ENCODE measurements at regions not wholly inside any gene's neighbourhood (a gene's known extent, or its start where the extent isn't known, plus 50 kb on each side); places are given as distances from the start of the nearest gene placed in this dataset.

GRCh38 chr2:195055996-195056395 is 601.0 kb upstream of the SLC39A10 start:
- no peaks in the 10 kb centered on the region for H3K36me3 ChIP-seq
- intact Hi-C loops (cut with DNase I; ENCODE audit: low total_unique reads) = no loop called here
- TF ChIP-seq POLR2AphosphoS5 (IDR thresholded peaks at IDR 0.05) (no peak), POLR2A (IDR thresholded peaks at IDR 0.05) (no peak), CTCF (IDR thresholded peaks at IDR 0.05) (no peak)

GRCh38 chr2:195051401-195051800 is 605.6 kb upstream of the SLC39A10 start:
- H3K9me3 ChIP-seq = no peaks in the 10 kb centered on the region
- no peak overlapping the region for H3K27ac ChIP-seq
- H3K4me3 ChIP-seq = no peak overlapping the region
- H3K36me3 ChIP-seq = no peaks in the 10 kb centered on the region
- DNase-seq (ENCODE audit: low spot score in 2 of 2) = no peak
- no peak for TF ChIP-seq CTCF (IDR thresholded peaks at IDR 0.05)
- no peak for TF ChIP-seq POLR2AphosphoS5 (IDR thresholded peaks at IDR 0.05)
- TF ChIP-seq POLR2A (IDR thresholded peaks at IDR 0.05) = no peak
- intact Hi-C loops (cut with DNase I; ENCODE audit: low total_unique reads) = no loop called here
- no peaks in the 10 kb centered on the region for H3K27me3 ChIP-seq
- H3K4me1 ChIP-seq = no peaks in the 10 kb centered on the region

More at GRCh38 chr2:195055996-195056395, 601.0 kb upstream of the SLC39A10 start:
- no peak overlapping the region for H3K27ac ChIP-seq
- no peak for DNase-seq (ENCODE audit: low spot score in 2 of 2)
- H3K27me3 ChIP-seq = no peaks in the 10 kb centered on the region
- no peak overlapping the region for H3K4me3 ChIP-seq
- H3K9me3 ChIP-seq = no peaks in the 10 kb centered on the region
- no peaks in the 10 kb centered on the region for H3K4me1 ChIP-seq

- Histone ChIP-seq H3K27ac (no peak overlapping the region), H3K9me3 (no peaks in the 10 kb centered on the region), H3K4me1 (no peaks in the 10 kb centered on the region), H3K27me3 (no peaks in the 10 kb centered on the region), H3K4me3 (no peak overlapping the region), H3K36me3 (no peaks in the 10 kb centered on the region)
- intact Hi-C loops (cut with DNase I; ENCODE audit: low total_unique reads) = no loop called here
- TF ChIP-seq CTCF (IDR thresholded peaks at IDR 0.05) (no peak), POLR2A (IDR thresholded peaks at IDR 0.05) (no peak), POLR2AphosphoS5 (IDR thresholded peaks at IDR 0.05) (no peak)
- DNase-seq (ENCODE audit: low spot score in 2 of 2) = no peak
Observed at GRCh38 chr2:195049372-195050031, 607.5 kb upstream of the SLC39A10 start.

- no peak for TF ChIP-seq CTCF (IDR thresholded peaks at IDR 0.05)
- TF ChIP-seq POLR2AphosphoS5 (IDR thresholded peaks at IDR 0.05) = no peak
- no peak for TF ChIP-seq POLR2A (IDR thresholded peaks at IDR 0.05)
- Histone ChIP-seq H3K9me3 (no peaks in the 10 kb centered on the region), H3K27me3 (no peaks in the 10 kb centered on the region), H3K36me3 (no peaks in the 10 kb centered on the region), H3K4me1 (no peaks in the 10 kb centered on the region), H3K27ac (no peak overlapping the region), H3K4me3 (no peak overlapping the region)
- intact Hi-C loops (cut with DNase I; ENCODE audit: low total_unique reads) = no loop called here
- DNase-seq (ENCODE audit: low spot score in 2 of 2) = no peak
Observed at GRCh38 chr2:195047955-195048354, 609.1 kb upstream of the SLC39A10 start.

GRCh38 chr2:195044801-195045200 is 612.2 kb upstream of the SLC39A10 start:
- intact Hi-C loops (cut with DNase I; ENCODE audit: low total_unique reads) = no loop called here
- no peaks in the 10 kb centered on the region for H3K4me1 ChIP-seq
- H3K4me3 ChIP-seq = no peak overlapping the region
- H3K27me3 ChIP-seq = no peaks in the 10 kb centered on the region
- no peaks in the 10 kb centered on the region for H3K36me3 ChIP-seq
- TF ChIP-seq POLR2AphosphoS5 (IDR thresholded peaks at IDR 0.05) (no peak), POLR2A (IDR thresholded peaks at IDR 0.05) (no peak), CTCF (IDR thresholded peaks at IDR 0.05) (no peak)
- no peak overlapping the region for H3K27ac ChIP-seq
- H3K9me3 ChIP-seq = no peaks in the 10 kb centered on the region
- DNase-seq (ENCODE audit: low spot score in 2 of 2) = no peak

All from breast epithelium (tissue), 4 donors.